H9 (cell line): ENCODE measurements at regions not wholly inside any gene's neighbourhood (a gene's known extent, or its start where the extent isn't known, plus 50 kb on each side); places are given as distances from the start of the nearest gene placed in this dataset.

Experiments used
- DNase-seq: peaks from one replicate; pipeline ENCODE4 v3.0.0-alpha.2; 2017
- H2AFZ ChIP-seq: one replicate; pipeline ENCODE4 v1.6.1; 2013; ENCODE audit warnings: mild to moderate bottlenecking, low read length, control low read depth, moderate library complexity
- H2AK5ac ChIP-seq: 2 replicates; pipeline ENCODE4 v1.6.1; 2013; ENCODE audit warnings: low read length, control low read depth, mixed read lengths; ENCODE audit not compliant: insufficient read length
- H2BK120ac ChIP-seq: one replicate; pipeline ENCODE4 v1.6.1; 2013; ENCODE audit warnings: low read depth, mild to moderate bottlenecking, low read length, control low read depth, inconsistent platforms; ENCODE audit not compliant: poor library complexity, severe bottlenecking
- H2BK12ac ChIP-seq: 2 replicates; pipeline ENCODE4 v1.6.1; 2013; ENCODE audit warnings: low read length, control low read depth, mixed read lengths, low read depth; ENCODE audit not compliant: insufficient read length
- H2BK15ac ChIP-seq: 2 replicates; pipeline ENCODE4 v1.6.1; 2013; ENCODE audit warnings: low read depth, low read length, control low read depth
- H2BK20ac ChIP-seq: one replicate; pipeline ENCODE4 v1.6.1; 2013; ENCODE audit warnings: low read depth, mild to moderate bottlenecking, low read length, control low read depth, inconsistent platforms; ENCODE audit not compliant: poor library complexity, severe bottlenecking
- H2BK5ac ChIP-seq: 2 replicates; pipeline ENCODE4 v1.6.1; 2013; ENCODE audit warnings: low read length, control low read depth, mixed read lengths; ENCODE audit not compliant: insufficient read length
- H3K14ac ChIP-seq: 2 replicates; pipeline ENCODE4 v1.6.1; 2013; ENCODE audit warnings: low read length, control low read depth; ENCODE audit not compliant: insufficient read depth
- H3K18ac ChIP-seq: 2 replicates; pipeline ENCODE4 v1.6.1; 2013; ENCODE audit warnings: low read depth, mild to moderate bottlenecking, mixed read lengths, low read length, control low read depth; ENCODE audit not compliant: insufficient read length
- H3K23ac ChIP-seq: 2 replicates; pipeline ENCODE4 v1.6.1; 2013; ENCODE audit warnings: low read length, control low read depth, mixed read lengths, low read depth; ENCODE audit not compliant: insufficient read length
- H3K23me2 ChIP-seq: 2 replicates; pipeline ENCODE4 v1.6.1; 2013; ENCODE audit warnings: low read depth, mild to moderate bottlenecking, mixed read lengths, low read length, control low read depth; ENCODE audit not compliant: insufficient read length, poor library complexity, severe bottlenecking
- H3K27ac ChIP-seq: 2 replicates; pipeline ENCODE4 v1.5.1; 2013; ENCODE audit warnings: low read length, control low read depth, mixed read lengths, low read depth; ENCODE audit not compliant: insufficient read length
- H3K27me3 ChIP-seq: 2 replicates; pipeline ENCODE4 v1.6.1; 2013; ENCODE audit warnings: low read length, control low read depth, inconsistent platforms; ENCODE audit not compliant: insufficient read depth
- H3K4ac ChIP-seq: 2 replicates; pipeline ENCODE4 v1.6.1; 2013; ENCODE audit warnings: low read depth, mild to moderate bottlenecking, control low read depth, inconsistent platforms, low read length, moderate library complexity
- H3K4me1 ChIP-seq: 2 replicates; pipeline ENCODE4 v1.6.1; 2013; ENCODE audit warnings: low read length, control low read depth, inconsistent platforms; ENCODE audit not compliant: insufficient read depth
- H3K4me2 ChIP-seq: 2 replicates; pipeline ENCODE4 v1.6.1; 2013; ENCODE audit warnings: low read length, control low read depth, mixed read lengths; ENCODE audit not compliant: insufficient read length, insufficient read depth
- H3K56ac ChIP-seq: 2 replicates; pipeline ENCODE4 v1.6.1; 2013; ENCODE audit warnings: low read depth, mild to moderate bottlenecking, mixed read lengths, low read length, control low read depth; ENCODE audit not compliant: insufficient read length
- H3K79me1 ChIP-seq: 2 replicates; pipeline ENCODE4 v1.6.1; 2013; ENCODE audit warnings: low read depth, mild to moderate bottlenecking, moderate library complexity, low read length, control low read depth, inconsistent platforms; ENCODE audit not compliant: insufficient read depth, poor library complexity, severe bottlenecking
- H3K79me2 ChIP-seq: 2 replicates; pipeline ENCODE4 v1.6.1; 2013; ENCODE audit warnings: low read length, control low read depth, inconsistent platforms; ENCODE audit not compliant: insufficient read depth
- H3K9ac ChIP-seq: 2 replicates; pipeline ENCODE4 v1.6.1; 2013; ENCODE audit warnings: low read length, control low read depth, mixed read lengths; ENCODE audit not compliant: insufficient read length; ENCODE audit errors: extremely low read depth
- H3K9me3 ChIP-seq: one replicate; pipeline ENCODE4 v1.6.1; 2013; ENCODE audit warnings: low read depth, low read length, inconsistent platforms; ENCODE audit not compliant: control insufficient read depth
- H3T11ph ChIP-seq: one replicate; pipeline ENCODE4 v1.6.1; 2013; ENCODE audit warnings: mild to moderate bottlenecking, low read length, control low read depth, inconsistent platforms
- H4K20me1 ChIP-seq: one replicate; pipeline ENCODE4 v1.6.1; 2013; ENCODE audit not compliant: control insufficient read depth, insufficient read length, insufficient read depth
- H4K5ac ChIP-seq: 2 replicates; pipeline ENCODE4 v1.6.1; 2013; ENCODE audit warnings: low read depth, mild to moderate bottlenecking, mixed read lengths, low read length, control low read depth; ENCODE audit not compliant: insufficient read length
- H4K8ac ChIP-seq: replicated peaks from 2 replicates; pipeline ENCODE4 v1.6.1; 2013; ENCODE audit warnings: low read length, control low read depth, mixed read lengths, low read depth; ENCODE audit not compliant: insufficient read length
- H4K91ac ChIP-seq: 2 replicates; pipeline ENCODE4 v1.6.1; 2013; ENCODE audit warnings: low read depth, mild to moderate bottlenecking, moderate library complexity, mixed read lengths, low read length, control low read depth; ENCODE audit not compliant: insufficient read length
- H3K27ac Mint-ChIP-seq, 3 experiments: 2 replicates in 2 of 3; 3 replicates in 1 of 3; pipeline ENCODE4 v1.8.0; 2020 to 2021; ENCODE audit warnings: mixed read lengths in 3 of 3, mild to moderate bottlenecking in 1 of 3, moderate library complexity in 1 of 3
- H3K27me3 Mint-ChIP-seq: 2 replicates; pipeline ENCODE4 v1.8.0; 2021; ENCODE audit warnings: low read depth, mild to moderate bottlenecking, moderate library complexity, mixed read lengths
- H3K36me3 Mint-ChIP-seq, 3 experiments: 2 replicates in 2 of 3; 3 replicates in 1 of 3; pipeline ENCODE4 v1.8.0; 2020 to 2021; ENCODE audit warnings: low read depth in 3 of 3, mixed read lengths in 3 of 3; ENCODE audit not compliant: insufficient read depth in 1 of 3
- H3K4me1 Mint-ChIP-seq, 2 experiments: 2 replicates each; pipeline ENCODE4 v1.8.0; 2020; ENCODE audit warnings: mixed read lengths in 2 of 2
- H3K4me3 Mint-ChIP-seq, 2 experiments: 2 replicates in 1 of 2; 3 replicates in 1 of 2; pipeline ENCODE4 v1.8.0; 2020 to 2021; ENCODE audit warnings: mild to moderate bottlenecking in 2 of 2, mixed read lengths in 2 of 2, moderate library complexity in 1 of 2
- H3K9me3 Mint-ChIP-seq, 2 experiments: 2 replicates in 1 of 2; 3 replicates in 1 of 2; pipeline ENCODE4 v1.8.0; 2020; ENCODE audit warnings: mild to moderate bottlenecking in 2 of 2, mixed read lengths in 2 of 2, moderate library complexity in 1 of 2
- CTCF ChIP-seq: fragments of 200-600 bp; sonication (generic); conservative IDR thresholded peaks from 3 replicates; pipeline ENCODE4 v1.8.0; 2021; ENCODE audit warnings: antibody characterized with exemption, mild to moderate bottlenecking
- WGBS: extraction: QIAGEN DNeasy Blood & Tissue Kit; methylation state at CpG from one replicate; pipeline ENCODE4 v1.1.7; 2013; ENCODE audit warnings: missing lambda C conversion rate, low lambda C conversion rate, mixed read lengths; ENCODE audit not compliant: insufficient read length; ENCODE audit errors: extremely low coverage; 5-methylcytosine and 5-hydroxymethylcytosine counted together

GRCh38 chr11:122234780-122235179, 118.8 kb upstream of the BLID start:
- H3K4ac ChIP-seq = no peak overlapping the region
- Mint-ChIP-seq H3K4me3 (no peak overlapping the region), H3K4me1 (no peaks in the 10 kb centered on the region), H3K27ac (no peak overlapping the region), H3K36me3 (no peaks in the 10 kb centered on the region), H3K9me3 (no peaks in the 10 kb centered on the region; a peak in 1 of 5 replicates), H3K27me3 (no peaks in the 10 kb centered on the region; the same call in 1 of the 2 replicates)
- no peak overlapping the region for H2BK120ac ChIP-seq
- H3K9me3 ChIP-seq = no peaks in the 10 kb centered on the region
- H4K20me1 ChIP-seq = no peaks in the 10 kb centered on the region
- WGBS = no CpG with 5 or more reads among the region's 3 CpGs
- no peaks in the 10 kb centered on the region for H3K27me3 ChIP-seq
- H4K91ac ChIP-seq = no peak overlapping the region
- no peak overlapping the region for H4K8ac ChIP-seq
- no peak overlapping the region for H3K14ac ChIP-seq
- no peak overlapping the region for H3K9ac ChIP-seq
- no peaks in the 10 kb centered on the region for H3K79me2 ChIP-seq
- TF ChIP-seq CTCF = no peak
- H3K18ac ChIP-seq = no peak overlapping the region
- no peak overlapping the region for H4K5ac ChIP-seq
- no peak overlapping the region for H3T11ph ChIP-seq
- no peak overlapping the region for H2AFZ ChIP-seq
- no peak overlapping the region for H3K4me2 ChIP-seq
- H3K56ac ChIP-seq = no peak overlapping the region
- H2BK12ac ChIP-seq = no peak overlapping the region
- no peak for DNase-seq
- no peaks in the 10 kb centered on the region for H3K79me1 ChIP-seq
- H2AK5ac ChIP-seq = no peak overlapping the region
- H3K27ac ChIP-seq = no peak overlapping the region
- H2BK20ac ChIP-seq = no peak overlapping the region
- H3K4me1 ChIP-seq = peaks cover 2% of the 10 kb centered on the region; the same call in 1 of the 2 replicates
- H2BK15ac ChIP-seq = no peak overlapping the region
- H3K23ac ChIP-seq = no peak overlapping the region
- no peak overlapping the region for H2BK5ac ChIP-seq
- H3K23me2 ChIP-seq = no peaks in the 10 kb centered on the region
